HG03469 (cell line): ENCODE measurements at regions not wholly inside any gene's neighbourhood (a gene's known extent, or its start where the extent isn't known, plus 50 kb on each side); places are given as distances from the start of the nearest gene placed in this dataset.

Experiments used
- ATAC-seq: cut with Tn5 transposase; IDR thresholded peaks from one replicate; pipeline ENCODE4 v1.9.1; 2021; ENCODE audit warnings: mild to moderate bottlenecking, moderate library complexity, moderate number of reproducible peaks; ENCODE audit not compliant: unreplicated experiment

GRCh38 chr10:2139746-2140145 lies 402.4 kb upstream of the ADARB2 start:
- ATAC-seq = no peak

GRCh38 chr10:2137549-2138174 lies 400.3 kb upstream of the ADARB2 start:
- no peak for ATAC-seq

- ATAC-seq = no peak
Measured at GRCh38 chr10:2130705-2131305, 393.5 kb upstream of the ADARB2 start.

- ATAC-seq = no peak
Measured at GRCh38 chr10:2128991-2129390, 391.7 kb upstream of the ADARB2 start.

- ATAC-seq = no peak
Measured at GRCh38 chr10:2124135-2124534, 386.8 kb upstream of the ADARB2 start.

GRCh38 chr10:2122431-2123124 lies 385.3 kb upstream of the ADARB2 start:
- no peak for ATAC-seq

- ATAC-seq = no peak
Measured at GRCh38 chr10:2121929-2122328, 384.6 kb upstream of the ADARB2 start.

- no peak for ATAC-seq
Measured at GRCh38 chr10:2121315-2121714, 384.0 kb upstream of the ADARB2 start.

GRCh38 chr10:2120746-2121145 lies 383.4 kb upstream of the ADARB2 start:
- ATAC-seq = no peak

- ATAC-seq = no peak
Measured at GRCh38 chr10:2119316-2119715, 382.0 kb upstream of the ADARB2 start.

GRCh38 chr10:2118201-2118600 lies 380.9 kb upstream of the ADARB2 start:
- no peak for ATAC-seq

GRCh38 chr10:2117641-2118040 lies 380.3 kb upstream of the ADARB2 start:
- no peak for ATAC-seq

GRCh38 chr10:2111965-2112364 lies 374.6 kb upstream of the ADARB2 start:
- no peak for ATAC-seq

- no peak for ATAC-seq
Measured at GRCh38 chr10:2108496-2108895, 371.2 kb upstream of the ADARB2 start.

- ATAC-seq = no peak
Measured at GRCh38 chr10:2106641-2107040, 369.3 kb upstream of the ADARB2 start.

- ATAC-seq = no peak
Measured at GRCh38 chr10:2099321-2099720, 362.0 kb upstream of the ADARB2 start.

- ATAC-seq = no peak
Measured at GRCh38 chr10:2097937-2098336, 360.6 kb upstream of the ADARB2 start.

GRCh38 chr10:2094171-2094570 lies 356.8 kb upstream of the ADARB2 start:
- no peak for ATAC-seq

GRCh38 chr10:2083591-2083990 lies 346.3 kb upstream of the ADARB2 start:
- no peak for ATAC-seq

- no peak for ATAC-seq
Measured at GRCh38 chr10:2081501-2081900, 344.2 kb upstream of the ADARB2 start.

- no peak for ATAC-seq
Measured at GRCh38 chr10:2079603-2080078, 342.3 kb upstream of the ADARB2 start.

- no peak for ATAC-seq
Measured at GRCh38 chr10:2077231-2077630, 339.9 kb upstream of the ADARB2 start.
